HCT116 (cell line): ENCODE measurements at regions not wholly inside any gene's neighbourhood (a gene's known extent, or its start where the extent isn't known, plus 50 kb on each side); places are given as distances from the start of the nearest gene placed in this dataset.

ENCODE experiments used
- ATAC-seq: fragments of 200-7000 bp; cut with Tn5 transposase; 2 replicates; pipeline ENCODE4 v1.9.1; 2020; ENCODE audit warnings: mild to moderate bottlenecking, moderate library complexity
- BruUV-seq: library from RNA; stranded (reverse); fragments of 400-500 nt; replicated peaks from 2 replicates; lab custom pipeline; 2021; lab: Mats Ljungman, UMichigan
- CTCF ChIA-PET: fragments of 300-600 bp; sonication (Branson Sonifier 250); formaldehyde crosslinking; loops from one replicate; lab custom pipeline; 2021; ENCODE audit warnings: antibody characterized with exemption; lab: Charles Lee
- POLR2A ChIA-PET: fragments of 300-600, 350-600 bp; sonication (Branson Sonifier 250); formaldehyde crosslinking; loops from one replicate; lab custom pipeline; 2021; ENCODE audit warnings: antibody characterized with exemption; lab: Charles Lee
- RAD21 ChIA-PET, 2 experiments: fragments of 300-600 bp; sonication (Branson Sonifier 250); formaldehyde crosslinking; loops; one replicate each; lab custom pipeline; 2023; ENCODE audit warnings: low total read pairs in 2 of 2; ENCODE audit not compliant: uncharacterized antibody in 2 of 2, unreplicated experiment in 2 of 2, low non-redundant PET in 1 of 2; lab: Charles Lee
- DNase-seq: peaks from one replicate; pipeline ENCODE4 v3.0.0-alpha.2; 2010; ENCODE audit warnings: low read depth, low spot score
- H2AFZ ChIP-seq: fragments of 200-600 bp; shearing (Covaris generic), sonication (generic); 2 replicates; pipeline ENCODE4 v1.6.1; 2017; ENCODE audit warnings: low read depth, mixed run types, mixed read lengths, antibody characterized with exemption, low read length; ENCODE audit not compliant: poor library complexity, severe bottlenecking
- H3K27ac ChIP-seq: 2 replicates; pipeline ENCODE4 v1.5.1; 2012; ENCODE audit warnings: low read depth, low read length
- H3K27me3 ChIP-seq: fragments of 200-600 bp; sonication (generic); 2 replicates; pipeline ENCODE4 v1.6.1; 2016; ENCODE audit warnings: mixed run types, low read length, mixed read lengths; ENCODE audit not compliant: insufficient read depth
- H3K36me3 ChIP-seq, 2 experiments: fragments of 200-500 bp in 1 of 2; fragments of 200-600 bp in 1 of 2; sonication (Bioruptor generic) in 1 of 2; sonication (generic) in 1 of 2; 2 replicates each; pipeline versions ENCODE4 v1.5.1 to v1.6.1; 2014 to 2016; ENCODE audit warnings: low read length in 2 of 2, inconsistent platforms in 1 of 2, mixed read lengths in 1 of 2, mixed run types in 1 of 2; ENCODE audit not compliant: insufficient read depth in 2 of 2, control insufficient read depth in 1 of 2
- H3K4me1 ChIP-seq, 2 experiments: fragments of 200-600 bp in 1 of 2; sonication (generic) in 1 of 2; 2 replicates each; pipeline versions ENCODE4 v1.5.1 to v1.6.1; 2012 to 2017; ENCODE audit warnings: low read length in 2 of 2, inconsistent platforms in 1 of 2, mild to moderate bottlenecking in 1 of 2, mixed read lengths in 1 of 2, mixed run types in 1 of 2, moderate library complexity in 1 of 2; ENCODE audit not compliant: insufficient read depth in 2 of 2, control insufficient read depth in 1 of 2
- H3K4me2 ChIP-seq: fragments of 200-600 bp; sonication (generic); 2 replicates; pipeline ENCODE4 v1.6.1; 2017; ENCODE audit warnings: mixed run types, low read length, mixed read lengths
- H3K4me3 ChIP-seq, 2 experiments: fragments of 200-600 bp in 1 of 2; sonication (generic) in 1 of 2; replicated peaks in 1 of 2; 2 replicates each; pipeline ENCODE4 v1.5.1; 2011 to 2016; ENCODE audit warnings: low read length in 2 of 2, control low read depth in 1 of 2, low read depth in 1 of 2, mild to moderate bottlenecking in 1 of 2, mixed read lengths in 1 of 2, mixed run types in 1 of 2
- H3K79me2 ChIP-seq: fragments of 200-600 bp; sonication (generic); 2 replicates; pipeline ENCODE4 v1.6.1; 2017; ENCODE audit warnings: mild to moderate bottlenecking, mixed run types, low read length, moderate library complexity, mixed read lengths; ENCODE audit not compliant: insufficient read depth
- H3K9ac ChIP-seq: fragments of 200-600 bp; sonication (generic); 2 replicates; pipeline ENCODE4 v1.6.1; 2016; ENCODE audit warnings: low read length, mixed read lengths
- H3K9me2 ChIP-seq: fragments of 200-600 bp; sonication (generic), shearing (Covaris generic); 2 replicates; pipeline ENCODE4 v1.6.1; 2017; ENCODE audit warnings: mixed run types, mild to moderate bottlenecking, moderate library complexity; ENCODE audit not compliant: insufficient read depth
- H3K9me3 ChIP-seq, 2 experiments: fragments of 200-500 bp in 1 of 2; fragments of 200-600 bp in 1 of 2; sonication (Bioruptor generic) in 1 of 2; sonication (generic) in 1 of 2; 2 replicates each; pipeline ENCODE4 v1.6.1; 2014 to 2017; ENCODE audit warnings: low read length in 2 of 2, mixed read lengths in 2 of 2, inconsistent platforms in 1 of 2, low read depth in 1 of 2, mild to moderate bottlenecking in 1 of 2, mixed run types in 1 of 2, moderate library complexity in 1 of 2; ENCODE audit not compliant: control insufficient read depth in 1 of 2, insufficient read depth in 1 of 2
- H4K20me1 ChIP-seq: fragments of 200-600 bp; sonication (generic), shearing (Covaris generic); 2 replicates; pipeline ENCODE4 v1.6.1; 2017; ENCODE audit warnings: mixed run types, mild to moderate bottlenecking, moderate library complexity; ENCODE audit not compliant: insufficient read depth
- ELF1 ChIP-seq: IDR thresholded peaks from 2 replicates; pipeline ENCODE4 v1.6.1; 2012; ENCODE audit warnings: low read depth, borderline replicate concordance
- EZH2 ChIP-seq: fragments of 200-600 bp; sonication (generic); IDR thresholded peaks from 2 replicates; pipeline ENCODE4 v1.6.1; 2017; ENCODE audit warnings: antibody characterized with exemption, mixed run types
- EZH2phosphoT487 ChIP-seq: fragments of 200-600 bp; IDR thresholded peaks from 2 replicates; pipeline ENCODE4 v1.6.1; 2018; ENCODE audit warnings: antibody characterized with exemption, borderline replicate concordance
- JUND ChIP-seq: IDR thresholded peaks from 2 replicates; pipeline ENCODE4 v1.6.1; 2012
- POLR2A ChIP-seq: IDR thresholded peaks from 2 replicates; pipeline ENCODE4 v1.7.0; 2011; ENCODE audit warnings: borderline replicate concordance; ENCODE audit not compliant: insufficient read depth, insufficient read length; ENCODE audit errors: extremely low read depth
- POLR2AphosphoS5 ChIP-seq: IDR thresholded peaks from 2 replicates; pipeline ENCODE4 v1.6.1; 2011; ENCODE audit warnings: mild to moderate bottlenecking, low read depth, low read length, moderate library complexity
- SIN3A ChIP-seq: IDR thresholded peaks from 2 replicates; pipeline ENCODE4 v1.6.1; 2012; ENCODE audit warnings: low read depth
- SP1 ChIP-seq: IDR thresholded peaks from 2 replicates; pipeline ENCODE4 v1.6.1; 2012; ENCODE audit warnings: low read depth
- SRF ChIP-seq: IDR thresholded peaks from 2 replicates; pipeline ENCODE4 v1.6.1; 2012; ENCODE audit warnings: low read depth
- TCF7L2 ChIP-seq: IDR thresholded peaks from 2 replicates; pipeline ENCODE4 v1.7.0; 2011; ENCODE audit warnings: borderline replicate concordance, inconsistent platforms; ENCODE audit not compliant: insufficient read depth, insufficient read length; ENCODE audit errors: extremely low read depth
- YY1 ChIP-seq: IDR thresholded peaks from 2 replicates; pipeline ENCODE4 v1.6.1; 2011; ENCODE audit warnings: low read length, low read depth, moderate library complexity, mild to moderate bottlenecking; ENCODE audit not compliant: insufficient replicate concordance; ENCODE audit errors: extremely low read depth
- ZFX ChIP-seq: fragments of 450-650 bp; IDR thresholded peaks from 2 replicates; pipeline ENCODE4 v1.6.1; 2017
- ZNF274 ChIP-seq: fragments of 200-500 bp; sonication (Bioruptor generic); IDR thresholded peaks from 2 replicates; pipeline ENCODE4 v1.6.1; 2014; ENCODE audit warnings: mild to moderate bottlenecking, low read depth, low read length, inconsistent platforms
- intact Hi-C: fragments of 100-400 bp; cut with micrococcal nuclease; formaldehyde crosslinking; loops from 2 replicates; pipeline ENCODE4 v1.10.0; 2022
- TF ChIP-seq, protein P1 (sequence below): IDR thresholded peaks from 2 replicates; pipeline ENCODE4 v1.6.1; 2012
- TF ChIP-seq, protein P2 (sequence below): IDR thresholded peaks from 2 replicates; pipeline ENCODE4 v1.6.1; 2012
- TF ChIP-seq, protein P3 (sequence below): IDR thresholded peaks from 2 replicates; pipeline ENCODE4 v1.6.1; 2011; ENCODE audit warnings: mild to moderate bottlenecking, low read length, moderate library complexity; ENCODE audit not compliant: insufficient replicate concordance; ENCODE audit errors: extremely low read depth

DNA sequence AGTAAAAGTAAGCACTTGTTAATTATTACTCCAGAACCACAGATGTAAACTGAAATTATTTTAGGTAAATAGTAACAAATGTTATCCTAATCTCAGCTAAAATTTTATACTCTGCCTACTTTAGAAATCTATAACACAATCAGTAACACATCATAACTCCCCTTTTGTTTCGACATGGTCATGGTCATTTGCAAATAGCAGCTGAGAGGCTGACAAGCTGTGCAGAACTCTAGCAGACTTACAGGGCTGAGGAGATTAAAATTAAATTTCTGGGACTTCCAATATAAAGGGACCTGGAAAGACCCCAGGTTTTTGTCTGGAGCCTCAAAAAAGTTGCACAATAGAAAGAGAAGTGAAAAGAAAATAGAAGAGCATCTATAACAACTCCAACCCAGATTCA lies 88.8 kb downstream of the PRL start:
- BruUV-seq: no TSS peak
- Histone ChIP-seq H3K36me3 (no peaks in the 10 kb centered on the region), H2AFZ (no peak overlapping the region), H3K4me1 (no peaks in the 10 kb centered on the region), H3K9ac (no peak overlapping the region), H3K9me2 (no peaks in the 10 kb centered on the region), H3K9me3 (no peaks in the 10 kb centered on the region), H3K27ac (no peak overlapping the region), H3K4me2 (no peak overlapping the region), H4K20me1 (no peaks in the 10 kb centered on the region), H3K27me3 (no peaks in the 10 kb centered on the region), H3K79me2 (no peaks in the 10 kb centered on the region), H3K4me3 (no peak overlapping the region)
- ATAC-seq: no peak
- ChIA-PET RAD21 (no interaction called here), CTCF (no interaction called here), POLR2A (no interaction called here)
- TF ChIP-seq SP1 (no peak), TCF7L2 (no peak), SIN3A (no peak), SRF (no peak), ELF1 (no peak), EZH2phosphoT487 (no peak), ZNF274 (no peak), ZFX (no peak), EZH2 (no peak), JUND (no peak), POLR2A (no peak), YY1 (no peak), POLR2AphosphoS5 (no peak)
- TF ChIP-seq, protein P1, sequence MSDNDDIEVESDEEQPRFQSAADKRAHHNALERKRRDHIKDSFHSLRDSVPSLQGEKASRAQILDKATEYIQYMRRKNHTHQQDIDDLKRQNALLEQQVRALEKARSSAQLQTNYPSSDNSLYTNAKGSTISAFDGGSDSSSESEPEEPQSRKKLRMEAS: no peak
- TF ChIP-seq, protein P2, sequence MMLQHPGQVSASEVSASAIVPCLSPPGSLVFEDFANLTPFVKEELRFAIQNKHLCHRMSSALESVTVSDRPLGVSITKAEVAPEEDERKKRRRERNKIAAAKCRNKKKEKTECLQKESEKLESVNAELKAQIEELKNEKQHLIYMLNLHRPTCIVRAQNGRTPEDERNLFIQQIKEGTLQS: no peak
- TF ChIP-seq, protein P3, sequence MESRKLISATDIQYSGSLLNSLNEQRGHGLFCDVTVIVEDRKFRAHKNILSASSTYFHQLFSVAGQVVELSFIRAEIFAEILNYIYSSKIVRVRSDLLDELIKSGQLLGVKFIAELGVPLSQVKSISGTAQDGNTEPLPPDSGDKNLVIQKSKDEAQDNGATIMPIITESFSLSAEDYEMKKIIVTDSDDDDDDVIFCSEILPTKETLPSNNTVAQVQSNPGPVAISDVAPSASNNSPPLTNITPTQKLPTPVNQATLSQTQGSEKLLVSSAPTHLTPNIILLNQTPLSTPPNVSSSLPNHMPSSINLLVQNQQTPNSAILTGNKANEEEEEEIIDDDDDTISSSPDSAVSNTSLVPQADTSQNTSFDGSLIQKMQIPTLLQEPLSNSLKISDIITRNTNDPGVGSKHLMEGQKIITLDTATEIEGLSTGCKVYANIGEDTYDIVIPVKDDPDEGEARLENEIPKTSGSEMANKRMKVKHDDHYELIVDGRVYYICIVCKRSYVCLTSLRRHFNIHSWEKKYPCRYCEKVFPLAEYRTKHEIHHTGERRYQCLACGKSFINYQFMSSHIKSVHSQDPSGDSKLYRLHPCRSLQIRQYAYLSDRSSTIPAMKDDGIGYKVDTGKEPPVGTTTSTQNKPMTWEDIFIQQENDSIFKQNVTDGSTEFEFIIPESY: no peak
- intact Hi-C loops: no loop called here
- DNase-seq: no peak
